DMS79 treated with DMSO at 0.1 percent for 48 hours (cell line): ENCODE measurements at regions not wholly inside any gene's neighbourhood (a gene's known extent, or its start where the extent isn't known, plus 50 kb on each side); places are given as distances from the start of the nearest gene placed in this dataset.

ENCODE experiments used
- DNase-seq: peaks from one replicate; lab custom pipeline; 2025; lab: John Stamatoyannopoulos, UW

DNA sequence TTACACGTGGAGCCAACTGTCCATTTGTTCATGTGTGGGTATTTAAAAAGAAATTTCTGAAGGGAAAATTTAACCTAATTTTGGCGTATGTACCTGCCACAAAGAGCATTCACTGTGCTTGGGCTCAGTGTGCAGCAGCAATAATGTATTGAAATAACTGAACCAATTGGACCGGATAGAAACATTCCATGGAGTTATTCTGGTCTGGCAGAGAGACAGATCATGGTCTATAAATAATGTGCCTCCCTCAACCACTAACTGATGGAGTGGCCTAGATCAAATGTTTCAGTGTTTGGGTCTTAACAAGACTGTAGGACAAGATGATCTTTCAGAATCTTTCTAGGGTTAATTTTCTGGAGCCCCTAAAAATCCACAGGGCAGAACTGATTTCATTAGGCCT lies 469.7 kb downstream of the PRELID2 start:
- DNase-seq = no peak

DNA sequence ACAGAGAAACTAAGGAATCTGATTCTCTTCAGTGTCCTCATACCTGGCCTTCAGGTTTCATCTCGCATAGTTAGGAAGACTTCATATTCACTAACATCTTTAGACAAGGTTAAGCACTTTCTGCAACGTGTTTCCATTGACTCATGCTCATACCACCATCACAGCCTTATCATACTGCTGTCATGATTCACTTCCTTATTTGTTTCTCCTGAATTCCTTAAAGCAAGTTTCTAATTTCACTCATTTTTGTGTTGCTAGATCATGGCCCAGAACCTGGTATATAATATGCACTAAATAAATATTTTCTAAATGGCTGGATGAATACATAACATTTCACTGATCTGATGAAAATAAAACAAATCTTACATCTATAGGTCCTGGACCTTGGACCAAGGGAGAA lies 472.9 kb downstream of the PRELID2 start:
- DNase-seq = no peak

DNA sequence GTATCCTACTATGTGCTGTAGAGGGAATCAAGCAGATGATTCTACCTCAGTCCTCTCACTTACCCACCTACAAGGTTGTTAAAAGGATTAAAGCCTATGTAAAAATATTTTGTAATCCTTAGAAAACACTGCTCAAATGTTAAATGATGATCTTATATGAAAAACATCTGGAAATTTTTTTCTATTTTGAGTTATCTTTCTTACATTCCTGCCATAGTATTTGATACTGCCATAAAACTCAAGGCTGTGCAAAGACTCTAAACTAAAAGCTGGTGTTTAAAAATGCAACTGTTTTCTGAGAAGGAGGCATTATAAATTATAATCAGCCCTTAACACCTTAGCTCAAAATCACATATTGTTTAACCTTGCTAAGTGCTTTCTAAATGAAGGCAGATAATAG lies 474.2 kb downstream of the PRELID2 start:
- no peak for DNase-seq

DNA sequence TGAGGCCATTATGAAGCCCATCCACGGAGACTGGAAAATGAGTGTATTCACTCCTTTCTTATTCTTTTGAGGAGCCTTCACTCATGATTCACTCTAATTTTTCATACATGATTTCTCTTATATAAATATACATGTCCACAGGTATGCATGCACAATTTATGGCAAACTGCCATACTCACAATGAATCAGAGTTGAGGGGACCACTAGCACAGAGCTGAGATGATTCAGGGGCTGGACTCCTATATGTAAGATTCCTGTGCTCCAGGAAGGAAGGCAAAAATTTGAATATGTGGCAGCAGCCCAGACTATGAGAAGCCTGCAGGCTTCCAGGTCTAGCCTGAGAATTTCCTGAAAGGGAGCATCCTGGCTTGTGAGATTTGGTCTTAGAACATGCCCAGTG lies 484.6 kb downstream of the PRELID2 start:
- DNase-seq = no peak

DNA sequence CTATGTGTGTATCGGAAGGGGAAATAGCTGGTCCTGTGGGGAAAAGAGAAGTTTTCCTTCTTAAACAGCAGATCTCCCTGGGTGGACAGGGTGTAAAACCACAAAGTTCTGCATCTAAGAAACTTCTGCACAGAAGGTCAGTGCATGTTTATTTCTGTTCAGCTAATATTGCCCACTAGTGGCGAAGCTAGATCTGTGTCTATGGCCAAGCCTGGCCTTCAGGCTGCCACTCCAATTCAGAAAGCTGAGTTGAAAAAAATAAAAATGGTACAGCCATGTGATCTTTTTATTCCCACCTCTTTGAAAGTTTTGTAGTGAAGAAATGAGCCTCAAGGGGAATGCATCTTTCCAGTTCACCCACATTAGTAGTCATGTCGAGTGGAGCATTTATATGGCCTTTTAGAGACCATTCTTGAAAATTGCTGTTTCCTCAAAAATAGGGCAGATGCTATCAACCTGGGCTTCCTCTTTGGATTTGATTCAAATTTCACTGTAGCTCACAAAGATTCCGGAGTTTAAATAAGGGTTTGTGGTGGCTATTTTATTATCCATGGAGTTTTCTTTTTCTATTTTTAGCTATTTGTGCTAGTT lies 488.0 kb downstream of the PRELID2 start:
- DNase-seq = no peak

DNA sequence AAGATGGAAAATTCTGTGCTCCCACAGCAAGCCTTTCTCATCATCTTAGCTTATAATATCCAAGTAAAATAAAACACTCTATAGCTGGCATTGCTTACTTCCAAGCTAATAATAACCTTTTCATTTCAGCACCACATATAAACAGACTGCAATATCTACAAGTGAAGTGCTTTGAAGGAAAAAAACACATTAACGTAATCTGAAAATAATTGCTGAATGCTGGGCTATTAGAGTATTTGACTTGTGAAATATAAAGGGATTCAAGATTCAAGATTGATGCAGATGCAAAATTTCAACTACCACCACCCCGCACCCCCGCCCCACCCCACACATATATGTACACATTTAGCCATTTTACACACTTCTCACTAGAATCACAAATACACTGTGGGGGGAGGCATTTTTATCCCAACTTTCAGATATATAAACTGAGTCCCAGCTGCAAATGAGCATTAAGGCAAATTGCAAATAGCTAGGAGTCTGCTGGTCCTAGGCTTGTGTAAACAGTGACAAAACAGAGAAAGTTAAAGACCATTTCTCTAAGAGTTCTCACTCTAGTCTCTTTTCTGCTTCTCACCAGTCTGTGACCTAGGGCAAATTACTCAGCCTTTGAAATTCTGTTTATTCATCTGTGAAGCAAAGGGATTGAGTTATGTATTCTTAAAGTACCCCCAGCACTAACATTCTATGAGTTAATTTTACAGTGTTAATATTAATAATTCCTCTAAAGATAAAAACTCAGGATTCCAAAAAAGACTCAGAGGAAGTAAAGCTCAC lies 489.4 kb downstream of the PRELID2 start:
- no peak for DNase-seq

DNA sequence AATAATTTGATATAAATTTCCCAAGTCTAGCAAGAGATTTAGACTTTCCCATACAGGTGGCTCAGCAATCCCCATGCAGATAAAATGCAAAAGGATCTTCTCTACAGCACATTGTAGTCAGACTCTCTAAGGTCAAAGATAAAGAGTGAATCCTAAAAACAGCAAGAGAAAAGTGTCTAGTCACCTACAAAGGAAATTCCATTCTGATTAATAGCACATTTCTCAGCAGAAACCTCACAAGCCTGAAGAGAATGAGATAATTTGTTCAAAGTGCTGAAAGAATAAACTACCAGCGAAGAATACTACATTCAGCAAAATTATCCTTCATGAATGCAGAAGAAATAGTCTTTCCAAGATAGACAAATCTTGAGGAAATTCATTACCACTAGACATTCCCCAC lies 493.3 kb downstream of the PRELID2 start:
- no peak for DNase-seq

DNA sequence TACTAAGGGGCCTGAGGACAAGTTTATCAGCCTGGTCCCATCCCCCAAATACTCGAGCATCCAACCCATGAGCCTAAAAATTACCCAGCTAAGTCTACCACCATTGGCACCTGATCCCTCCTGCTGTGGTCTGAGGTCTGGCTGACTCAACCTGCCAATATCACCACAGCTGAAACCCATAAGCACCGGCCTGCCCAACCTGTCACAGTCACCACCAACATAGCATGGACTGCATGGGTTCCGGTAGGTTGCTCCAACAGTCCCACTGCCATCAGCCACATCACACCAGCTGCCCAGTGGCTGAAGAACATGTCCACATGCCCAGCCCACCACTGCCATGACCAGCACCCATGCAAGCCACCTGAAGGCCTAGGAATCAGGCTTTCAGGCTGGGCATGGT lies 495.0 kb downstream of the PRELID2 start:
- no peak for DNase-seq

DNA sequence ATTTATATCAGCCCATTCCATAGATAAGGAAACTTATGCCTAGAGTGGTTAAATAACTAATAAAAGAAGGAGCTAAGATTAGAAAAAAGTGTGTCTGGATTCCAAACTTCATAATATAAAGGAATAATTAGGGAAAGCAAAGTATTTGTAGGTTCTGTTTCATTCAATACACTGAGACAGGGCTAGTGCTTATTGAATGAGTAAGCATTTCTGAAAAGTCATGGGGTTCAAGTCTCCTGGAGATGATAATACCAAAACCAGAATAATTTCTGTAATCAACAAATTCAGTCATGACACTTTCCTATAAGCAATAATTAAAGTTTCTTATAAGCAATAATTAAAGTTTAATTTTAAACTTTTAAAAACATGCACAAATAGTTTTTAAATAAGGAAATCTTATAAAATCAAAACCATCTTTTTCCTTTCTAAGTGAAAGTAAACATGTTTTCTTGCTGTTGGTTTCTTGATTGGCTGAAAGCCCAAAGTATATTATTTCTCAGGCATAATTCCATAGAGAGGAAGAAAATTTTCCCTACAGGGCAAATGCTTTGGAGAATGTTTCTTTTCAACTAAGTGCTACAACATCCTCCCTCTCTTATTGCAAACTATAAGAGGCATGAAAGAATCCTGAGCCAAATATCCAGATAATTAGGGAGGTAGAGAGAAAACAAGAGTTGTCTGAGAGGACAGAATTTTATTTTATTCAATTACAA lies 510.2 kb downstream of the PRELID2 start:
- DNase-seq = no peak

DNA sequence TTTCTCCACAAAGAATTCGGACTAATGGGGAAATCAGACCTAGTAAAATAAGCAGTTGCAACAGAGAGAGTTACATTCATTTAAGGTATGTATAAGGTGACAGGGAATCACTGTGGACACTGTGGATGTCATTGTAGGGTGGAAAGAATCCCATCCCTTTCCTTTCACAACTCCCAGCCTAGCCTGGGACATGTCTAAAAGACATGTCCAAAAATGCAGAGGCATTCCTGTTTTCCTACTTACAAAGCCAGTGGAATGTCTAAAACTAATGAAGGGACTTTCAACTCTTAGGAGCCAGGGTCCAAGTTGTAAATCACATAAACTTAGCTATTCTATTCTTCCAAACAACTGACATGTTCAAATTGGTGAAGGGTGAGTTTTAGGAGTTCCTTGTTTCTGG lies 511.0 kb downstream of the PRELID2 start:
- no peak for DNase-seq

DNA sequence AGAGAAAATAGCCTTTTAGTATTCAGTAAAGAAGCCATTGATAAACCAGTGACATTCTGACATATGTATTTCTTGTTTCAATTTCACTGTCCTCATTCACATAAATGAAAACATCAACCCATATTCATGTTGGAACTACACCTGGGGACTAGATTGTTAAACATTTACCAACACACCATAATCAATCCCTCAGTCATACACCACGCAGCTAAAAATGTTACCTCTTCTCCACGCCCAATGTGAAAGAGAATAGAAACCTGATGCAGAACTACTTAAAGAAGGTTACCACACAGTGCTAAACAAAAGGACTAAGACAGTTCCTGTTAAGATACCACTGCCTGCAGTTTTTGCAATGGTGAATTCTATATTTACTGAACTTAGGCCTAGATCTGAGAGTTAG lies 518.9 kb downstream of the PRELID2 start:
- no peak for DNase-seq

DNA sequence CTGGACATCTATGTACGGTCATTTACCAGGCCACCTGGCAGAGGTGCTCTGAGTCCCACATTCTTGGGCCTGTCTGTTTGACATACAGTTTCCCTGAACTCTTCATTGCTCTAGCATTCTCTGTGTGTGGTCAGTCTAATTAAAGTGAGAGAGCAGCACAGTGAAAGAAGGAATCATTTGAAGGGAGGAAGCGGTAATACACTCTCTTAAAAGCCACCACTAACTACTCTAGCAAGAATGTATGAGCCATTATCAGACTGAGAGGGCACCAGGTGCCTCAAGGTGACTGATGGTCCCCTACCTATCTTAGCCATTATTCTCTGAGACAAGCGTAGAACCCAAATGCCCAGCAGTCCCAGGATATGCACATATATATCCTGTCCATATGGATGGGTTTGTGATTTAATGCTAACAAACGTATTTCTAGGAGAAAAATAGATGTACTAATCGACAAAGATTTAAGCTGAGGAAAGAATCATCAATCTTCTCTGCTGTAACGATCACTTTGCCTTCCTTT lies 527.2 kb downstream of the PRELID2 start:
- DNase-seq = no peak

DNA sequence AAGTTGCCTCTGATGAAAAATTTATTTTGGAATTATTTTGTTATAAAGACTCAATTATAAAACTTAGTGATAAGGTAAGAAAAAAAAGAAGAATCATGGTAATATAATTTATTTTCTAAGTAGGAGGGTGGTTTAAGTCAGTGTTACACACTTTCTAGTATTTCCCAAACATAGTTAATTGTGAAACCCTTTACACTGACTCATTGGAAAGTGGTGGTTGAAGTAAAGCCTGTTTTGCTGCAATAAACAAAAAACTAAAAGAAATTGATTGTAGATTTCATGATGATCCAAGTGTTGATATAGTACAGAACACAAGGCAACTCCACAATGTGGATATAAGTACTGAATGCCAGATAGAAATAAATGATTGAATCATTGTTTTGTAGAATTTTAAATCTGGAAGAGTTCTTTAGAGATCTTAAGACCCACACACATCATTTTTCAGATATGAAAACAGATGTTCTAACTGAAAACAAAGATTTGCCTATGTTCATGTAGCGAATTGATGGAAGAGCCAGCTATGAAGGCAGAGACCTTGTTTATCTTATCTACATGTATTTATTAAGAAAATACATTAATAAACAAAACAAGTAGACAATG lies 539.8 kb downstream of the PRELID2 start:
- DNase-seq = no peak

DNA sequence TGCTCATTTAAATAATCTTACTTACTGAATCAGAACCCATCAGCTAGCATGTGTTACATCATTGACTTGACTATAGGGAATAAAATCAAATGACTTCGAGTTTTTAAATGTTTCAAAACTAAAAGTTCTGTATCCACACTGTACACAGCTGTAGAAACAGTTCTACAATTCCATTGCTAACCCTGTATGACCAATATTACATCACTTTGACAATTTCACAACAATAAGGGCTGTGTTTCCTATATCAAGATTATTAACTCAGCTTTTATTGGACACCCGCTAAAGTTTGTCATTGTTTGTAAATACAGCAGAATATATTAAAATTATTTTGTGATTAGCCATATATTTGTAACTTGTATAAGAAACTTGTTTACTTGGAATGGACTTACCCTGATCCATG lies 540.8 kb downstream of the PRELID2 start:
- DNase-seq = no peak

DNA sequence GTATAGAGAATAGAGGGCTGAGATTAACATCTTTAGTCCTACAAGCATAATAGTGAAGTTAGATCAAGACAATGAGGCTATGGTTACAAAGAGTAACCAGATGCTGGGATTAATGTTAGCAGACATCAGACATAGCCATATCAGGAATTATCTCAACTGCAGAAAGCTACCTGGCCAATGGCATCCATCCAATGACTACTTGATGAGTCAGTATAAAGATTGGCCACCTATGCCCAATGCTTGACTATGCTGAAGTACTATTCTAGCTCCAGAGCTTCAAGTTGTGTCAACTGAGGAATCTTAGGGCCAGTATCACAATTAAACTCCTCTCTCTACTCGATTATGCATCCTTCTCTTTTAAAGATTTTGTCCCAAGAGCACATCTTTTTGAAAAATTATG lies 541.4 kb downstream of the PRELID2 start:
- no peak for DNase-seq

DNA sequence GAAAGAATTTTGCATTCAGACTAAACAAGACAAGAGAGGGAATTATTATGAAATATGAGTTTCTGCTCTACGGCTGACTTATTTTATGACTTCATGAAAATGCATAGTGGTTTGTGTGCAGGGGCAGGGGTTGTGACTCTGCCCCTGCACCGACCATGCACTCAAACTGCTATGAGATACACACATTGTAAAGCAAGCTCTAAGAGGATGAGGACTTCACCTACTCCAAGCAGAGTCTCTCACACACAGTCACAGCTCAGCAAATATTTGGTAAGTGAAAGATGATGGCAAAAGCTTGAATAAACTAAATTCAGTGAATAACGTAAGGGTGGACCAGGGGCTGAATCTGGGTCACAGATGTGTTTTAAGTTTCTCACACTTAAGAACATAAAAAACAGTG lies 542.9 kb downstream of the PRELID2 start:
- no peak for DNase-seq

DNA sequence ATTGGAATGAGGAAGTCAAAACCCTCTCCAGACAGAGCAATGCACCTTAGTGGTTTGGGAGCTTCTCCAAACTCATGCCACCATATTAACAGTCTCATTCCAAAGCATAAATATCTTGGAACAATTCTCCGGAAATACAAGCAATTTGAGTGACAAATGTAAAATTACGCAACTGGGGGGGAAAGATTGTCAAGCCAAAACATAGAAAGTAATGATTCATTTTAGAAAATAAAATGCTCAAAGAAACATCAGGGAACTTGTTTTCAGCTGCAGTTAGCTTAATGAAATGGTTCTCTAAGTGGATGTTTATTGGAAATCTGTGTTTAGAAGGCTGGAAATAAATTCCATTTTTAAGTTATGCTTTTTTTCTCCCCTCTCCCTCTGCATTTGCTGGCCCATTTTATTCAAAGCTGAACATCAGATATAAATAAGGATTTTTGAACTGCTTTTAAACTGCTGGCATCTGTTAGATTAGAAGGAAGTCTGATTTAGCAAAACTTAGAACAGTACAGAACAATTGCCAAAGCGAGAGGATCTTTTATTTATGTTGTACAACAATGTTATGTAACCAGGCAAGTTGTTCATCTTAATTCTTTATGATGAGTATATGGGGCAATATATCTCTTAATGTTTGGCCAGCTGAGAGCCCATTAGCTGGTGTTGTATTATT lies 551.9 kb downstream of the PRELID2 start:
- no peak for DNase-seq

DNA sequence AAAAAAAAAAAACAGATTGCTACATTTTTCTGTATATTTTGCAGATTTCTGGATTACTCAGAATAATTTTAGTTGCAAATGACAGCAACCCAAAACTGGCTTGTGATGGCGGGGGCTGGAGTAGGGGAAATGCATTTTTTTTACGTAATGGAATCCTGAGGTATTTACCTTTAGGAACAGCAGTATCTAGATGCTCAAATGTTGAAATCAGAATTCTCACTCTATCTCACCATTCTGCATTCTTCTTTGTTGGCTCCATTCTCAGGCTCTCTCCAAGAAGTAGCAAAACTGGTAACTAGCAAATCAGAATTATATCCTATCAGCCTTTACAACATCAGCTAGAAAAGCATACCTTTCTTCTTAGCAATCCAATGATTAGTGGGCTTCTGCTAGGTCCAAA lies 554.3 kb downstream of the PRELID2 start:
- no peak for DNase-seq

DNA sequence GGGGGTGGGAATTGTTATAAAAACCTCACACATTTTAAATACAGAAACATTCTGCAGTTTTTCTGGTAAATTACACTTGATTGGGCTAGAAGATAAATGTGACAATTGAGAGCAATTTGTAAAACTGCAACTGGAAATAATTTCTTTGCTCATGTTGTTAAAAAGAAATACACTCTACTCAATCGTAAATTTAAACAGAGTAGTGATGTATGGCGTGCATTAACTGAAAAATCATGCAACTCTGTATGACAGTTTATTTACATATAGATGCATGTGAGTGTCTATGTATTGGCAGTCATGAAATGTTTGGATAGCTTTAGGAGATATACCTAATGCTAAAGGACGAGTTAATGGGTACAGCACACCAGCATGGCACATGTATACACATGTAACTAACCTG lies 554.9 kb downstream of the PRELID2 start:
- DNase-seq = no peak

DNA sequence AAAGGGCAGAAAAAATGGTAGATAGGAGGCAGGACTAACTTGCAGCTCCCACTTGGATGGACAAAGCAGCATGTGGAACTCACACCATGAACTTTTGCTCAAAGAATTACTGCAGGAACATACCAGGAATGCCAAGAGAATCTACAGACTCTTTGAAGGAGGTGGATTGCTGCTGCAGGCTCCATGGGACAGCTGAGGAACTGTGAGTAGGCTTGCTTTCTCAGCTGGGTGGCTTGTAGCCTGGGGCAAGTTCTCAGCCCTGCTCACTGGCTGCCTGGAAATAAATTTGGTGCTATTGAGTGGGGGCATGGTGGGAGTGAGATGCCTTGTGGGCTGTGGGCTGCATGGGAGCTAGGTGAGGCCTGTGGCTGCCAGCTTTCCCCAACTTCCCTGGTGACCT lies 574.5 kb downstream of the PRELID2 start:
- no peak for DNase-seq

DNA sequence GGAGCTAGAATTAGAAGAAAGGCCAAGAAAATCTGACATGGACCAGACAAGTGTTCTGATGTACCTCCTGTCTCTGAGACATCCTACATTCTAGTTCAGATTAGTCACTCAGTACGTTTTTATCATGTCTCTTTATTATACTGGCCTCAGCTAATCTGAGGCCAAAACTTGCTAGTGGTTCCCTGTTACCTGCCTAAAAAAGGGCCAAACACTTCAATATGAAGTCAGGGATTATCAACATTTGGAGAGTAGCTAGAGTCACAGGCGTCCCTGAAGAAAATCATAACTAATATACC lies 587.4 kb downstream of the PRELID2 start:
- DNase-seq = no peak

DNA sequence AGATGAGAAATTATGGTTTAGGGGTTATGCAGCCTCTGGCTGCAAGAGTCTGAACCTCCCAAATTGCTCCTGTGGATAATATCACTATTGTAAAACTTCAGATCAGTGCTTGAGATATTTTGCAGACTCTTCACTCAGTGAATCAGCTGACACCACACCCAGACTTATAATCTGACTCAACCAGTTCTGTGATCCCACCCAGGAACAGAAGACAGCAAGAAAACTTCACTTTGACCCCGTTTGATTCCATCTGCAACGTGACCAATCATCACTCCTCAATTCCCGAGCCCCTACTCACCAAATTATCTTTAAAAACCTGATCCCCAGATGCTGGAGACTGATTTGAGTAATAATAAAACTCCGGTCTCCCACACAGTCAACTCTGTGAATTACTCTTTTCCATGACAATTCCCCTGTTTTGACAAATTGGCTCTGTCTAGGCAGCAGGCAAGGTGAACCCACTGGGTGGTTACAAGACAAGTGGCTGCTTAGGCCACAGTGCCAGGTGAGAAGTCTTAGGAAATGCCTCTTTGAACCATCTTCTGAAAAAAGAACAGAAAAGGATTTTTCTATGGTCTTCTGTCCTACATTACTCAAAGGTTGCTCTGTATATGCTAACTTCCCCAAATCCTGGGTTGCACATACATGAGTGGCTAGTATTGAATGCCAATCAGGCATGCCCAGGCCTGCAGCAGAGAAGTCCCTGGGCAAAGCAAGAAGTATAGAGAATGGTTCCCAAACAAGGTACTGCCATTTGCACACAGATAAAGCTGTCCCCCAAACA lies 588.0 kb downstream of the PRELID2 start:
- DNase-seq = no peak
